ENCODE measurements at regions not wholly inside any gene's neighbourhood (a gene's known extent, or its start where the extent isn't known, plus 50 kb on each side); places are given as distances from the start of the nearest gene placed in this dataset.

DNA sequence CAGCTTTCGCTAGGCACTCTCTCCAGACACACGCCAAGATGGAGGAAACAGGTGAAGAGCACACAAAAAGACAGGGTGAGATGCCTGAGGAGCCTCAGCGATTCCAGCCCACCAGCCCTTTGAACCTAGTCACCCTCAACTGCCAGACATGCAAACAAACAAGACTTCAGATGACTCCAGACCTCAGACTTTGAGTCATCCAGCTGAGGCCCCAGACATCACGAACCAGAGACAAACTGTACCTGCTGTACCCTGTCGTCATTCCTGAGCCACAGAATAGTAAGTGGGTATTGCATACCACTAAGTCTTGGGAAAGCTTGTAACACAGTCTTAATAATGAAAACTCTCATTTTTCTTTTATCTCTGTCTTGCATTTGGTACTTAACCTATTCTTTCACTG is 126.6 kb upstream of the LSM8 start:
- TF ChIP-seq, protein P1, sequence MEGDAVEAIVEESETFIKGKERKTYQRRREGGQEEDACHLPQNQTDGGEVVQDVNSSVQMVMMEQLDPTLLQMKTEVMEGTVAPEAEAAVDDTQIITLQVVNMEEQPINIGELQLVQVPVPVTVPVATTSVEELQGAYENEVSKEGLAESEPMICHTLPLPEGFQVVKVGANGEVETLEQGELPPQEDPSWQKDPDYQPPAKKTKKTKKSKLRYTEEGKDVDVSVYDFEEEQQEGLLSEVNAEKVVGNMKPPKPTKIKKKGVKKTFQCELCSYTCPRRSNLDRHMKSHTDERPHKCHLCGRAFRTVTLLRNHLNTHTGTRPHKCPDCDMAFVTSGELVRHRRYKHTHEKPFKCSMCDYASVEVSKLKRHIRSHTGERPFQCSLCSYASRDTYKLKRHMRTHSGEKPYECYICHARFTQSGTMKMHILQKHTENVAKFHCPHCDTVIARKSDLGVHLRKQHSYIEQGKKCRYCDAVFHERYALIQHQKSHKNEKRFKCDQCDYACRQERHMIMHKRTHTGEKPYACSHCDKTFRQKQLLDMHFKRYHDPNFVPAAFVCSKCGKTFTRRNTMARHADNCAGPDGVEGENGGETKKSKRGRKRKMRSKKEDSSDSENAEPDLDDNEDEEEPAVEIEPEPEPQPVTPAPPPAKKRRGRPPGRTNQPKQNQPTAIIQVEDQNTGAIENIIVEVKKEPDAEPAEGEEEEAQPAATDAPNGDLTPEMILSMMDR (IDR thresholded peaks at IDR 0.05): no peak
- TF ChIP-seq POLR2A (IDR thresholded peaks at IDR 0.05): no peak
- no peaks in the 10 kb centered on the region for H3K36me3 ChIP-seq
- no peak for DNase-seq
- H3K9me3 ChIP-seq: no peaks in the 10 kb centered on the region
- no peaks in the 10 kb centered on the region for H3K27me3 ChIP-seq
- H3K4me1 ChIP-seq: no peaks in the 10 kb centered on the region
- H3K4me3 ChIP-seq: no peak overlapping the region
- intact Hi-C loops (cut with DNase I; ENCODE audit: low total_unique reads): no loop called here
- H3K27ac ChIP-seq: no peak overlapping the region

DNA sequence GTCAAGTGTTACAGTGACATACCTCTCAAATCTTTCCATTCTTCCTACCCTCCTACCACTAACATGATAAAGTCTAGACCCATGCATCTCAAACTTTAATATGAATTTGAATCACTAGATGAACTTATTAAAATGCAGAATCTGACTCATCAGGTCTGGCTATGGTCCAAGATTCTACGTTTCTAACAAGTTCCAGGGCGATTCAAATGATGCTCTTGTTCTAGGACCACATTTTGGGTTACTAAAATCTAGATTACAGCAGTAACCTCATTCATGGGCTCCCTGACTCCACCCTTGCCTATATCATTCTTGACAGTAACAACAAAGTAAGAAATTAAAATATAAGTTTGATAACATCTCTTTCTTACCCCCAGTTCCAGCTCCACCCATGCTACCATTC is 124.8 kb upstream of the LSM8 start:
- intact Hi-C loops (cut with DNase I; ENCODE audit: low total_unique reads): no loop called here
- Histone ChIP-seq H3K27me3 (no peaks in the 10 kb centered on the region), H3K4me1 (no peaks in the 10 kb centered on the region), H3K4me3 (no peak overlapping the region), H3K9me3 (no peaks in the 10 kb centered on the region), H3K27ac (no peak overlapping the region), H3K36me3 (no peaks in the 10 kb centered on the region)
- TF ChIP-seq, protein P1 (IDR thresholded peaks at IDR 0.05): no peak
- TF ChIP-seq POLR2A (IDR thresholded peaks at IDR 0.05): no peak
- DNase-seq: no peak

DNA sequence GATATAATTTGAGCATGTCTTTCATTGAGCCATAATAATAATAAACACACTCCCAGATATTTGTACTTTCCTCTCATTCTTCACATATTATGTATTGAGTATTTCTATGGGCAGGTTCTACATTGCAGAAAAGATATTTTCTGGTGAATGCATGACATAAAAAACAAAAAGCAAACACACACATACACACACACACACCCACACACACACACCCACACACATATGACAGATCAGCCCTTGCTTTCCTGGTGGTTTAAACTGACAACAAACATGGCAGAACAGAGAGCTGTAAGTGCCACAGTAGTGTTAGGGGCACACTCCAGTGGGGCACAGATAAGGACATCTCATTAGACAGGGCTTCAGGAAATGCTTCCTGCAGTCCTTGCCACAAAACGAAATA is 123.3 kb upstream of the LSM8 start:
- no peaks in the 10 kb centered on the region for H3K4me1 ChIP-seq
- DNase-seq: no peak
- H3K4me3 ChIP-seq: no peak overlapping the region
- H3K27ac ChIP-seq: no peak overlapping the region
- no peak for TF ChIP-seq POLR2A (IDR thresholded peaks at IDR 0.05)
- TF ChIP-seq, protein P1 (IDR thresholded peaks at IDR 0.05): no peak
- H3K36me3 ChIP-seq: no peaks in the 10 kb centered on the region
- H3K27me3 ChIP-seq: no peaks in the 10 kb centered on the region
- H3K9me3 ChIP-seq: no peaks in the 10 kb centered on the region
- intact Hi-C loops (cut with DNase I; ENCODE audit: low total_unique reads): no loop called here

DNA sequence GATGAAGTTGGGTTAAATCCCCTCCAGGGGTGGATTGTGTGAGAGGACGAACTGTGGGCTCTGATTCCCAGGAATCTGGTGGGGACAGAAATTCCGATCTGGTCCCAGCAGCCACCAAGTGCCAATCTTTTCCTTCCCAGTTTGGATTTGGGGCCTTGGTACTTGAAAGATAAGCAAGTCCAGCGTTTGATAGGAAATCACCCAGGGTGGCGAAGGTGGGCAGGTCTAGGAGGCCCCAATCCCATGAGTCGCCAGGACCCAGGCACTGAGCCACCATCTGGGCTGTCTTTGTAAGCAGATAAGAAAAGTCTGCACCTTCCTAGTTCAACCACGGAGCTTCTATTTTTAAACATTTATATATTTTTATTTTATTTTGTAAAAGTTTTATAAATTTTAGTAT is 122.6 kb upstream of the LSM8 start:
- H3K27me3 ChIP-seq: no peaks in the 10 kb centered on the region
- no peaks in the 10 kb centered on the region for H3K9me3 ChIP-seq
- H3K4me3 ChIP-seq: no peak overlapping the region
- no peak for DNase-seq
- no peaks in the 10 kb centered on the region for H3K4me1 ChIP-seq
- H3K36me3 ChIP-seq: no peaks in the 10 kb centered on the region
- TF ChIP-seq, protein P1 (IDR thresholded peaks at IDR 0.05): no peak
- TF ChIP-seq POLR2A (IDR thresholded peaks at IDR 0.05): no peak
- intact Hi-C loops (cut with DNase I; ENCODE audit: low total_unique reads): no loop called here
- no peak overlapping the region for H3K27ac ChIP-seq

DNA sequence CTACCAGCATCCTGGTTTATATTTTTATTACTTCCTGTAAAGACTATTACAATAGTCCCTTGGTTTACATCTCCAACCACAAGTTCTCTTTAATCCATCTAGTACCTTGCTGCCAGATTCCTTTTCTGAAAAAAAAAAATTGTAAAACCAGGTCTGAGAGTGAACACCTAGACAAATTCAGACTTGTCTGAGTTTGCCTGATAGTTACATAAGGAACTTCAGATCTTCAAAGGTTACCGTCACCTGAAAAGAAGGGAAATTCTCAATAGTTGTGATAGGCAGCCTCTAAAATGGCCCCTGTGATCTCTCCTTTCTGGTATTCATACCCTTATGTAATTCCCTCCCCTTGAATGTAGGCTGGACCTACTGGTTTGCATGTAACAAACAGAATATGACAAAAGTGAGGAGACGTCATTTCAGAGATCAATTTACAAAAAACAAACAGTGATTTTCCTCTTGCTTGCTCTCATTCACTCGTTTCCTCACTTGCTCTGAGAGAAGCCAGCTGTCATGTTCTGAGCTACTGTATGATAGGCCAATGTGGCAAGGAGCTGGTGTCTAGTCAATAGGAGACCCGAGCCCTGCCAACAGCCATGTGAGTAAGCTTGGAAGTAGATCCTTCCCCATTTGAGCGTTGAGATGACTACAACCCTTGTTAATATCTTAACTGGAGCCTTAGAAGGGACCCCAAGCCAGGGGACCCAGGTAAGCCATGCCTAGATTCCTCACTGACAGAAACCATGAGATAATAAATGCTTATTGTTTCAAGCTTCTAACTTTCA is 110.9 kb upstream of the LSM8 start:
- Histone ChIP-seq H3K27ac (no peak overlapping the region), H3K36me3 (no peaks in the 10 kb centered on the region), H3K27me3 (no peaks in the 10 kb centered on the region), H3K4me3 (no peak overlapping the region), H3K9me3 (no peaks in the 10 kb centered on the region), H3K4me1 (no peaks in the 10 kb centered on the region)
- no peak for TF ChIP-seq POLR2A (IDR thresholded peaks at IDR 0.05)
- TF ChIP-seq, protein P1 (IDR thresholded peaks at IDR 0.05): no peak
- intact Hi-C loops (cut with DNase I; ENCODE audit: low total_unique reads): no loop called here
- no peak for DNase-seq
